ENCODE measurements at regions not wholly inside any gene's neighbourhood (a gene's known extent, or its start where the extent isn't known, plus 50 kb on each side); places are given as distances from the start of the nearest gene placed in this dataset.

- BruUV-seq (replicated peaks), result no TSS peak
- TF ChIP-seq, protein P1, sequence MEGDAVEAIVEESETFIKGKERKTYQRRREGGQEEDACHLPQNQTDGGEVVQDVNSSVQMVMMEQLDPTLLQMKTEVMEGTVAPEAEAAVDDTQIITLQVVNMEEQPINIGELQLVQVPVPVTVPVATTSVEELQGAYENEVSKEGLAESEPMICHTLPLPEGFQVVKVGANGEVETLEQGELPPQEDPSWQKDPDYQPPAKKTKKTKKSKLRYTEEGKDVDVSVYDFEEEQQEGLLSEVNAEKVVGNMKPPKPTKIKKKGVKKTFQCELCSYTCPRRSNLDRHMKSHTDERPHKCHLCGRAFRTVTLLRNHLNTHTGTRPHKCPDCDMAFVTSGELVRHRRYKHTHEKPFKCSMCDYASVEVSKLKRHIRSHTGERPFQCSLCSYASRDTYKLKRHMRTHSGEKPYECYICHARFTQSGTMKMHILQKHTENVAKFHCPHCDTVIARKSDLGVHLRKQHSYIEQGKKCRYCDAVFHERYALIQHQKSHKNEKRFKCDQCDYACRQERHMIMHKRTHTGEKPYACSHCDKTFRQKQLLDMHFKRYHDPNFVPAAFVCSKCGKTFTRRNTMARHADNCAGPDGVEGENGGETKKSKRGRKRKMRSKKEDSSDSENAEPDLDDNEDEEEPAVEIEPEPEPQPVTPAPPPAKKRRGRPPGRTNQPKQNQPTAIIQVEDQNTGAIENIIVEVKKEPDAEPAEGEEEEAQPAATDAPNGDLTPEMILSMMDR (IDR thresholded peaks at IDR 0.05; ENCODE audit: insufficient read depth in 1 of 2, low read depth in 1 of 2, low read length in 1 of 2, severe bottlenecking in 1 of 2, unreplicated experiment in 1 of 2), result no peak
- Histone ChIP-seq H3K27me3 (replicated peaks; ENCODE audit: control insufficient read depth, insufficient read depth, low read length) (no peaks in the 10 kb centered on the region; the same call in 1 of the 2 replicates), H3K4me1 (no peaks in the 10 kb centered on the region), H3K9me3 (no peaks in the 10 kb centered on the region), H3K4me3 (ENCODE audit: low read depth, low read length) (no peak overlapping the region), H3K36me3 (ENCODE audit: control insufficient read depth, insufficient read depth, low read length) (no peaks in the 10 kb centered on the region)
- no peak overlapping the region for H3K4me3 Mint-ChIP-seq (ENCODE audit: unreplicated experiment)
- intact Hi-C loops (cut with micrococcal nuclease; ENCODE audit: unreplicated experiment), result no loop called here
- no peaks in the 10 kb centered on the region for H3K9me3 Mint-ChIP-seq (ENCODE audit: unreplicated experiment)
- no peak overlapping the region for H3K27ac Mint-ChIP-seq (ENCODE audit: unreplicated experiment)
- H3K4me1 Mint-ChIP-seq (ENCODE audit: low read depth, unreplicated experiment), result no peaks in the 10 kb centered on the region
- ChIA-PET CTCF (no interaction called here), POLR2A (no interaction called here)
- DNase-seq, result no peak
- H3K36me3 Mint-ChIP-seq (ENCODE audit: insufficient read depth, unreplicated experiment), result no peaks in the 10 kb centered on the region
- H3K27me3 Mint-ChIP-seq (ENCODE audit: insufficient read depth, unreplicated experiment), result peaks cover 14% of the 10 kb centered on the region
Observed at GRCh38 chr1:18547460-18547859, 66.7 kb downstream of the KLHDC7A start.

- no peak overlapping the region for H3K4me3 Mint-ChIP-seq (ENCODE audit: unreplicated experiment)
- Histone ChIP-seq H3K4me3 (ENCODE audit: low read depth, low read length) (no peak overlapping the region), H3K4me1 (no peaks in the 10 kb centered on the region), H3K27me3 (replicated peaks; ENCODE audit: control insufficient read depth, insufficient read depth, low read length) (no peaks in the 10 kb centered on the region; the same call in 1 of the 2 replicates), H3K36me3 (ENCODE audit: control insufficient read depth, insufficient read depth, low read length) (no peaks in the 10 kb centered on the region), H3K9me3 (no peaks in the 10 kb centered on the region)
- H3K4me1 Mint-ChIP-seq (ENCODE audit: low read depth, unreplicated experiment), result no peaks in the 10 kb centered on the region
- no peak overlapping the region for H3K27ac Mint-ChIP-seq (ENCODE audit: unreplicated experiment)
- TF ChIP-seq, protein P1 (IDR thresholded peaks at IDR 0.05; ENCODE audit: insufficient read depth in 1 of 2, low read depth in 1 of 2, low read length in 1 of 2, severe bottlenecking in 1 of 2, unreplicated experiment in 1 of 2), result no peak
- no peak for DNase-seq
- no peaks in the 10 kb centered on the region for H3K9me3 Mint-ChIP-seq (ENCODE audit: unreplicated experiment)
- intact Hi-C loops (cut with micrococcal nuclease; ENCODE audit: unreplicated experiment), result no loop called here
- POLR2A ChIA-PET, result no interaction called here
- CTCF ChIA-PET, result interaction anchor here (1.3 kb wide), 1 partner anchor 27 kb away, joined by 3 read pairs; no protein-coding TSS in a partner anchor
- peaks cover 13% of the 10 kb centered on the region for H3K27me3 Mint-ChIP-seq (ENCODE audit: insufficient read depth, unreplicated experiment)
- no peaks in the 10 kb centered on the region for H3K36me3 Mint-ChIP-seq (ENCODE audit: insufficient read depth, unreplicated experiment)
- no TSS peak for BruUV-seq (replicated peaks)
Observed at GRCh38 chr1:18548643-18549042, 67.9 kb downstream of the KLHDC7A start.

GRCh38 chr1:18549106-18549505, 68.4 kb downstream of the KLHDC7A start:
- H3K27ac Mint-ChIP-seq (ENCODE audit: unreplicated experiment), result no peak overlapping the region
- CTCF ChIA-PET, result interaction anchor here (1.3 kb wide), 1 partner anchor 26 kb away, joined by 3 read pairs; no protein-coding TSS in a partner anchor

More at GRCh38 chr1:18549106-18549505, 68.4 kb downstream of the KLHDC7A start:
- Mint-ChIP-seq H3K9me3 (ENCODE audit: unreplicated experiment) (no peaks in the 10 kb centered on the region), H3K4me1 (ENCODE audit: low read depth, unreplicated experiment) (no peaks in the 10 kb centered on the region), H3K4me3 (ENCODE audit: unreplicated experiment) (no peak overlapping the region), H3K36me3 (ENCODE audit: insufficient read depth, unreplicated experiment) (no peaks in the 10 kb centered on the region), H3K27me3 (ENCODE audit: insufficient read depth, unreplicated experiment) (peaks cover 14% of the 10 kb centered on the region)
- Histone ChIP-seq H3K4me3 (ENCODE audit: low read depth, low read length) (no peak overlapping the region), H3K27me3 (replicated peaks; ENCODE audit: control insufficient read depth, insufficient read depth, low read length) (no peaks in the 10 kb centered on the region; the same call in 1 of the 2 replicates), H3K4me1 (no peaks in the 10 kb centered on the region), H3K9me3 (no peaks in the 10 kb centered on the region), H3K36me3 (ENCODE audit: control insufficient read depth, insufficient read depth, low read length) (no peaks in the 10 kb centered on the region)
- no TSS peak for BruUV-seq (replicated peaks)
- TF ChIP-seq, protein P1 (IDR thresholded peaks at IDR 0.05; ENCODE audit: insufficient read depth in 1 of 2, low read depth in 1 of 2, low read length in 1 of 2, severe bottlenecking in 1 of 2, unreplicated experiment in 1 of 2), result no peak
- no peak for DNase-seq
- intact Hi-C loops (cut with micrococcal nuclease; ENCODE audit: unreplicated experiment), result no loop called here
- POLR2A ChIA-PET, result no interaction called here
